SK-N-SH (cell line): ENCODE measurements at regions not wholly inside any gene's neighbourhood (a gene's known extent, or its start where the extent isn't known, plus 50 kb on each side); places are given as distances from the start of the nearest gene placed in this dataset.

Source experiments
- CTCF ChIA-PET: fragments of 300-600, 350-600 bp; formaldehyde crosslinking; extraction: SDS; loops from one replicate; lab custom pipeline; 2021; lab: Yijun Ruan, JAX
- POLR2A ChIA-PET: fragments of 350-600 bp; sonication (Branson Sonifier 250); formaldehyde crosslinking; extraction: SDS; loops from one replicate; lab custom pipeline; 2020; ENCODE audit warnings: antibody characterized with exemption, inconsistent platforms; lab: Yijun Ruan, JAX
- DNase-seq: peaks from one replicate; pipeline ENCODE4 v3.0.0; 2012
- H2AFZ ChIP-seq: fragments of 200-600 bp; sonication (generic); 2 replicates; pipeline ENCODE4 v1.8.1; 2016; ENCODE audit warnings: antibody characterized with exemption, mild to moderate bottlenecking, low read depth
- H3F3A ChIP-seq: fragments of 200-600 bp; sonication (generic); replicated peaks from 2 replicates; pipeline ENCODE3; 2016; ENCODE audit warnings: antibody characterized with exemption, mild to moderate bottlenecking; ENCODE audit not compliant: insufficient read depth
- H3K27ac ChIP-seq, 2 experiments: fragments of 200-500 bp in 1 of 2; fragments of 200-600 bp in 1 of 2; sonication (Bioruptor generic) in 1 of 2; sonication (generic), shearing (Covaris generic) in 1 of 2; 2 replicates each; pipeline versions ENCODE4 v1.5.1 to v1.6.1; 2014 to 2016; ENCODE audit warnings: low read depth in 2 of 2, inconsistent platforms in 1 of 2, low read length in 1 of 2, mild to moderate bottlenecking in 1 of 2, mixed read lengths in 1 of 2
- H3K27me3 ChIP-seq: fragments of 200-600 bp; sonication (generic), shearing (Covaris generic); 2 replicates; pipeline ENCODE4 v1.6.1; 2016; ENCODE audit warnings: mixed run types; ENCODE audit not compliant: insufficient read depth
- H3K36me3 ChIP-seq, 2 experiments: fragments of 200-500 bp in 1 of 2; fragments of 200-600 bp in 1 of 2; sonication (Bioruptor generic) in 1 of 2; sonication (generic) in 1 of 2; replicated peaks in 1 of 2; 2 replicates each; pipeline versions ENCODE3 to v1.5.1; 2014 to 2016; ENCODE audit warnings: low read length in 1 of 2, mild to moderate bottlenecking in 1 of 2; ENCODE audit not compliant: insufficient read depth in 2 of 2, control insufficient read depth in 1 of 2
- H3K4me1 ChIP-seq, 2 experiments: fragments of 200-500 bp in 1 of 2; fragments of 200-600 bp in 1 of 2; sonication (Bioruptor generic) in 1 of 2; sonication (generic), shearing (Covaris generic) in 1 of 2; 2 replicates each; pipeline versions ENCODE4 v1.5.1 to v1.6.1; 2014 to 2016; ENCODE audit warnings: low read depth in 1 of 2, low read length in 1 of 2, mixed run types in 1 of 2; ENCODE audit not compliant: insufficient read depth in 2 of 2, control insufficient read depth in 1 of 2
- H3K4me2 ChIP-seq: fragments of 200-600 bp; sonication (generic), shearing (Covaris generic); 2 replicates; pipeline ENCODE4 v1.6.1; 2017; ENCODE audit warnings: mixed run types
- H3K4me3 ChIP-seq, 2 experiments: fragments of 200-500 bp in 1 of 2; fragments of 200-600 bp in 1 of 2; sonication (Bioruptor generic) in 1 of 2; sonication (generic), shearing (Covaris generic) in 1 of 2; 2 replicates each; pipeline versions ENCODE4 v1.5.1 to v1.8.1; 2014 to 2016; ENCODE audit warnings: low read depth in 2 of 2, inconsistent platforms in 1 of 2, low read length in 1 of 2, mild to moderate bottlenecking in 1 of 2, mixed read lengths in 1 of 2, moderate library complexity in 1 of 2
- H3K79me2 ChIP-seq: fragments of 200-600 bp; sonication (generic); 2 replicates; pipeline ENCODE4 v1.8.1; 2017; ENCODE audit warnings: mild to moderate bottlenecking; ENCODE audit not compliant: insufficient read depth
- H3K9ac ChIP-seq: fragments of 200-600 bp; sonication (generic); 2 replicates; pipeline ENCODE4 v1.6.1; 2017; ENCODE audit warnings: mixed run types
- H3K9me2 ChIP-seq: fragments of 200-600 bp; sonication (generic); 2 replicates; pipeline ENCODE4 v1.6.1; 2017; ENCODE audit warnings: mixed run types
- H3K9me3 ChIP-seq: fragments of 200-600 bp; sonication (generic); 2 replicates; pipeline ENCODE4 v1.6.1; 2017; ENCODE audit warnings: mixed run types, mild to moderate bottlenecking, moderate library complexity
- H4K20me1 ChIP-seq: fragments of 200-600 bp; sonication (generic); 2 replicates; pipeline ENCODE4 v1.6.1; 2017; ENCODE audit warnings: mild to moderate bottlenecking, mixed run types; ENCODE audit not compliant: insufficient read depth
- ELF1 ChIP-seq: IDR thresholded peaks from 2 replicates; pipeline ENCODE4 v1.4.0; 2012
- EZH2phosphoT487 ChIP-seq: fragments of 200-600 bp; sonication (generic); IDR thresholded peaks from 2 replicates; pipeline ENCODE4 v1.6.1; 2017; ENCODE audit warnings: low read depth, mixed run types, mild to moderate bottlenecking, antibody characterized with exemption, moderate library complexity, borderline replicate concordance
- FOXJ3 ChIP-seq: sonication (generic); formaldehyde crosslinking; IDR thresholded peaks from 2 replicates; pipeline ENCODE4 v1.5.1; 2020; ENCODE audit warnings: mild to moderate bottlenecking, missing genetic modification reagents
- FOXM1 ChIP-seq: IDR thresholded peaks from 2 replicates; pipeline ENCODE4 v1.4.0; 2012; ENCODE audit warnings: low read depth, mild to moderate bottlenecking
- RFX5 ChIP-seq: IDR thresholded peaks from 2 replicates; pipeline ENCODE4 v1.6.1; 2012; ENCODE audit warnings: mild to moderate bottlenecking, improper control_type of control experiment, low read length
- RXRA ChIP-seq: IDR thresholded peaks from 2 replicates; pipeline ENCODE4 v1.4.0; 2012; ENCODE audit warnings: low read depth, mild to moderate bottlenecking, borderline replicate concordance
- SMC3 ChIP-seq: IDR thresholded peaks from 2 replicates; pipeline ENCODE4 v1.6.1; 2012; ENCODE audit warnings: low read depth, low read length, improper control_type of control experiment
- WGBS: methylation state at CpG from one replicate; pipeline ENCODE4 v1.1.6; 2017; ENCODE audit warnings: low lambda C conversion rate; 5-methylcytosine and 5-hydroxymethylcytosine counted together
- TF ChIP-seq, protein P1 (sequence below): fragments of 150-350 bp; IDR thresholded peaks from 2 replicates; pipeline ENCODE4 v1.6.1; 2016; ENCODE audit warnings: mild to moderate bottlenecking, low read depth, low read length
- TF ChIP-seq, protein P2 (sequence below): fragments of 150-350 bp; IDR thresholded peaks from 2 replicates; pipeline ENCODE4 v1.6.1; 2017; ENCODE audit warnings: antibody characterized with exemption, low read length, low read depth, borderline replicate concordance
- TF ChIP-seq, protein P3 (sequence below): IDR thresholded peaks from 2 replicates; pipeline ENCODE4; 2012
- TF ChIP-seq, protein P4 (sequence below): IDR thresholded peaks from 2 replicates; pipeline ENCODE4 v1.4.0; 2012; ENCODE audit warnings: low read depth, borderline replicate concordance
- TF ChIP-seq, protein P5 (sequence below): IDR thresholded peaks from 2 replicates; pipeline ENCODE4 v1.6.1; 2012; ENCODE audit warnings: mild to moderate bottlenecking, low read depth, low read length, moderate library complexity
- TF ChIP-seq, protein P6 (sequence below): IDR thresholded peaks from 2 replicates; pipeline ENCODE4 v1.4.0; 2012; ENCODE audit warnings: low read depth, borderline replicate concordance

DNA sequence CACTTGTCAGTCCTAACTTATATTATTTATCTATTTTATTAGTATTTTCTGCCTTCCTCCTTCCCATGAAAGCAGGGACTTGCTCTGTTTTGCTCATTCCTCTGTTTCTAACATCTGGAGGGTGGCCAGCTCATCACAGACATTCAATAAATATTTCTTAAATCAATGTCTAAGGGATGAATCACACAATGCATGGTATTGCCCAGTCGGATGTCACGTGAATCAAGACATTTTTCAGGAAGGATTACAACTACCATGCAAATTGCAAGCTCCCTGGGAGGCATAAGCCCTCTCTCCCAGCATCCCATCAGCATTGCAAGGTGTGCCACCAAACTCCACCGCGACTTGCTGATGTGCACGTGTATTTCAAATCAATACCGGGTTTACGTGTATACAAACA lies 146.6 kb upstream of the RNF32 start (continued):
- TF ChIP-seq EZH2phosphoT487 (no peak), FOXM1 (no peak), SMC3 (no peak)
- TF ChIP-seq, protein P1, sequence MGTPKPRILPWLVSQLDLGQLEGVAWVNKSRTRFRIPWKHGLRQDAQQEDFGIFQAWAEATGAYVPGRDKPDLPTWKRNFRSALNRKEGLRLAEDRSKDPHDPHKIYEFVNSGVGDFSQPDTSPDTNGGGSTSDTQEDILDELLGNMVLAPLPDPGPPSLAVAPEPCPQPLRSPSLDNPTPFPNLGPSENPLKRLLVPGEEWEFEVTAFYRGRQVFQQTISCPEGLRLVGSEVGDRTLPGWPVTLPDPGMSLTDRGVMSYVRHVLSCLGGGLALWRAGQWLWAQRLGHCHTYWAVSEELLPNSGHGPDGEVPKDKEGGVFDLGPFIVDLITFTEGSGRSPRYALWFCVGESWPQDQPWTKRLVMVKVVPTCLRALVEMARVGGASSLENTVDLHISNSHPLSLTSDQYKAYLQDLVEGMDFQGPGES: no peak
- TF ChIP-seq, protein P2, sequence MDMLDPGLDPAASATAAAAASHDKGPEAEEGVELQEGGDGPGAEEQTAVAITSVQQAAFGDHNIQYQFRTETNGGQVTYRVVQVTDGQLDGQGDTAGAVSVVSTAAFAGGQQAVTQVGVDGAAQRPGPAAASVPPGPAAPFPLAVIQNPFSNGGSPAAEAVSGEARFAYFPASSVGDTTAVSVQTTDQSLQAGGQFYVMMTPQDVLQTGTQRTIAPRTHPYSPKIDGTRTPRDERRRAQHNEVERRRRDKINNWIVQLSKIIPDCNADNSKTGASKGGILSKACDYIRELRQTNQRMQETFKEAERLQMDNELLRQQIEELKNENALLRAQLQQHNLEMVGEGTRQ: no peak
- TF ChIP-seq, protein P3, sequence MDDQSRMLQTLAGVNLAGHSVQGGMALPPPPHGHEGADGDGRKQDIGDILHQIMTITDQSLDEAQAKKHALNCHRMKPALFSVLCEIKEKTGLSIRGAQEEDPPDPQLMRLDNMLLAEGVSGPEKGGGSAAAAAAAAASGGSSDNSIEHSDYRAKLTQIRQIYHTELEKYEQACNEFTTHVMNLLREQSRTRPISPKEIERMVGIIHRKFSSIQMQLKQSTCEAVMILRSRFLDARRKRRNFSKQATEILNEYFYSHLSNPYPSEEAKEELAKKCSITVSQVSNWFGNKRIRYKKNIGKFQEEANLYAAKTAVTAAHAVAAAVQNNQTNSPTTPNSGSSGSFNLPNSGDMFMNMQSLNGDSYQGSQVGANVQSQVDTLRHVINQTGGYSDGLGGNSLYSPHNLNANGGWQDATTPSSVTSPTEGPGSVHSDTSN: no peak

DNA sequence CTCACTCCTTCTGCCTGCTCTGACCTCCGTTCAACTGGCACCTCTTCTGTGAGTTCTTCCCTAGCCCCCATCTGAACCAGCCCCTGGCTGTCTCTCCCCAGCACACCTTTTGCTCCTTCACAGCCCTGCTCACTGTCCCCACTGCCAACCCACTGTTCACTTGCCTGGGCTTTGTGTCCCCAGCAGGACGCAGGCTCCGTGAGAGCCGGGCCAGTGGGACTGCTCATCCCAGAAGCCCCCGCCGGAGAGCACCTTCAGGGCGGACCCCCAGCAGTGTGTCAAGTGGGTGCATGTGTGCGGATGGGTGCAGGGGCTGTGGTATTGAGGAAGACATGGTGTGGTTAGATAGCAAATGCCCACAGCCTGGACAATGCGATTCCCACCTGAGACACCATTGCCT lies 148.4 kb upstream of the RNF32 start:
- Histone ChIP-seq H3K79me2 (no peaks in the 10 kb centered on the region), H3F3A (no peaks in the 10 kb centered on the region), H3K4me2 (no peak overlapping the region), H3K9me3 (no peaks in the 10 kb centered on the region), H4K20me1 (no peaks in the 10 kb centered on the region), H2AFZ (no peak overlapping the region), H3K9me2 (no peaks in the 10 kb centered on the region), H3K4me1 (no peaks in the 10 kb centered on the region), H3K9ac (no peak overlapping the region), H3K36me3 (no peaks in the 10 kb centered on the region), H3K27ac (no peak overlapping the region), H3K4me3 (no peak overlapping the region), H3K27me3 (peaks cover 13% of the 10 kb centered on the region; the same call in 1 of the 2 replicates)
- TF ChIP-seq, protein P4, sequence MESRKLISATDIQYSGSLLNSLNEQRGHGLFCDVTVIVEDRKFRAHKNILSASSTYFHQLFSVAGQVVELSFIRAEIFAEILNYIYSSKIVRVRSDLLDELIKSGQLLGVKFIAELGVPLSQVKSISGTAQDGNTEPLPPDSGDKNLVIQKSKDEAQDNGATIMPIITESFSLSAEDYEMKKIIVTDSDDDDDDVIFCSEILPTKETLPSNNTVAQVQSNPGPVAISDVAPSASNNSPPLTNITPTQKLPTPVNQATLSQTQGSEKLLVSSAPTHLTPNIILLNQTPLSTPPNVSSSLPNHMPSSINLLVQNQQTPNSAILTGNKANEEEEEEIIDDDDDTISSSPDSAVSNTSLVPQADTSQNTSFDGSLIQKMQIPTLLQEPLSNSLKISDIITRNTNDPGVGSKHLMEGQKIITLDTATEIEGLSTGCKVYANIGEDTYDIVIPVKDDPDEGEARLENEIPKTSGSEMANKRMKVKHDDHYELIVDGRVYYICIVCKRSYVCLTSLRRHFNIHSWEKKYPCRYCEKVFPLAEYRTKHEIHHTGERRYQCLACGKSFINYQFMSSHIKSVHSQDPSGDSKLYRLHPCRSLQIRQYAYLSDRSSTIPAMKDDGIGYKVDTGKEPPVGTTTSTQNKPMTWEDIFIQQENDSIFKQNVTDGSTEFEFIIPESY: no peak
- POLR2A ChIA-PET: no interaction called here
- no peak for DNase-seq
- CTCF ChIA-PET: no interaction called here
- WGBS: 35% methylated on average over 9 of the region's 9 CpGs

DNA sequence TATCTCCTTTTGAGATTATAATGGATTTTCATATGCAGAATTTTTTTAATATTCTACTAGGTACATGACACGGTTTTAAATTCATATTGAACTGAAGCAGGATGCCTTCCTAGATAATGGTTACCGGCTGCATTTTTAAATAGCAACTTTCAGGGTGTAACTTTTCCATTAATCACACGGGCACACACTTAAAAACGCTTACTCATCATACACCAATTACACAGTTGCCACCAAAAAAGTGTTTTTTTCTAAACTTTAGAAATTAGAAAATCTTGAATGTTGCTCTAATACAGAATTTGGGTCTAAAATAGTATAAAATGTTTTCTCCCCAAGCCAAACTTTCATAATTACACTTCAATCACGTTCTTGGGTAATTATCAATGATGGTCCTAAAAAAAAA lies 149.1 kb upstream of the RNF32 start:
- no peak overlapping the region for H3K9ac ChIP-seq
- peaks cover 13% of the 10 kb centered on the region; the same call in 1 of the 2 replicates for H3K27me3 ChIP-seq
- ChIA-PET CTCF (interaction anchor here (2.2 kb wide), 1 partner anchor 12 kb away, joined by 5 read pairs; no protein-coding TSS in a partner anchor), POLR2A (no interaction called here)
- 9% methylated on average over 5 of the region's 5 CpGs for WGBS
- H3K4me2 ChIP-seq: no peak overlapping the region
- H2AFZ ChIP-seq: no peak overlapping the region
- no peaks in the 10 kb centered on the region for H3K9me2 ChIP-seq
- H3K4me1 ChIP-seq: no peaks in the 10 kb centered on the region
- no peaks in the 10 kb centered on the region for H3K36me3 ChIP-seq
- H3K27ac ChIP-seq: no peak overlapping the region
- no peak overlapping the region for H3K4me3 ChIP-seq
- no peak for DNase-seq
- no peaks in the 10 kb centered on the region for H3K9me3 ChIP-seq
- H3K79me2 ChIP-seq: no peaks in the 10 kb centered on the region
- no peaks in the 10 kb centered on the region for H4K20me1 ChIP-seq
- H3F3A ChIP-seq: no peaks in the 10 kb centered on the region
- TF ChIP-seq, protein P2: no peak
- TF ChIP-seq RXRA (no peak), FOXJ3 (no peak), RFX5 (no peak), ELF1 (no peak)
- TF ChIP-seq, protein P5, sequence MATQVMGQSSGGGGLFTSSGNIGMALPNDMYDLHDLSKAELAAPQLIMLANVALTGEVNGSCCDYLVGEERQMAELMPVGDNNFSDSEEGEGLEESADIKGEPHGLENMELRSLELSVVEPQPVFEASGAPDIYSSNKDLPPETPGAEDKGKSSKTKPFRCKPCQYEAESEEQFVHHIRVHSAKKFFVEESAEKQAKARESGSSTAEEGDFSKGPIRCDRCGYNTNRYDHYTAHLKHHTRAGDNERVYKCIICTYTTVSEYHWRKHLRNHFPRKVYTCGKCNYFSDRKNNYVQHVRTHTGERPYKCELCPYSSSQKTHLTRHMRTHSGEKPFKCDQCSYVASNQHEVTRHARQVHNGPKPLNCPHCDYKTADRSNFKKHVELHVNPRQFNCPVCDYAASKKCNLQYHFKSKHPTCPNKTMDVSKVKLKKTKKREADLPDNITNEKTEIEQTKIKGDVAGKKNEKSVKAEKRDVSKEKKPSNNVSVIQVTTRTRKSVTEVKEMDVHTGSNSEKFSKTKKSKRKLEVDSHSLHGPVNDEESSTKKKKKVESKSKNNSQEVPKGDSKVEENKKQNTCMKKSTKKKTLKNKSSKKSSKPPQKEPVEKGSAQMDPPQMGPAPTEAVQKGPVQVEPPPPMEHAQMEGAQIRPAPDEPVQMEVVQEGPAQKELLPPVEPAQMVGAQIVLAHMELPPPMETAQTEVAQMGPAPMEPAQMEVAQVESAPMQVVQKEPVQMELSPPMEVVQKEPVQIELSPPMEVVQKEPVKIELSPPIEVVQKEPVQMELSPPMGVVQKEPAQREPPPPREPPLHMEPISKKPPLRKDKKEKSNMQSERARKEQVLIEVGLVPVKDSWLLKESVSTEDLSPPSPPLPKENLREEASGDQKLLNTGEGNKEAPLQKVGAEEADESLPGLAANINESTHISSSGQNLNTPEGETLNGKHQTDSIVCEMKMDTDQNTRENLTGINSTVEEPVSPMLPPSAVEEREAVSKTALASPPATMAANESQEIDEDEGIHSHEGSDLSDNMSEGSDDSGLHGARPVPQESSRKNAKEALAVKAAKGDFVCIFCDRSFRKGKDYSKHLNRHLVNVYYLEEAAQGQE: no peak
- TF ChIP-seq, protein P6, sequence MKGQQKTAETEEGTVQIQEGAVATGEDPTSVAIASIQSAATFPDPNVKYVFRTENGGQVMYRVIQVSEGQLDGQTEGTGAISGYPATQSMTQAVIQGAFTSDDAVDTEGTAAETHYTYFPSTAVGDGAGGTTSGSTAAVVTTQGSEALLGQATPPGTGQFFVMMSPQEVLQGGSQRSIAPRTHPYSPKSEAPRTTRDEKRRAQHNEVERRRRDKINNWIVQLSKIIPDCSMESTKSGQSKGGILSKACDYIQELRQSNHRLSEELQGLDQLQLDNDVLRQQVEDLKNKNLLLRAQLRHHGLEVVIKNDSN: no peak
